Right renal pelvis (tissue), 4 donors: ENCODE measurements at regions not wholly inside any gene's neighbourhood (a gene's known extent, or its start where the extent isn't known, plus 50 kb on each side); places are given as distances from the start of the nearest gene placed in this dataset.

Experiments
- DNase-seq, 4 donors: peaks; one replicate each; pipeline ENCODE4 v3.0.0-alpha.2; 2013; ENCODE audit warnings: low read depth in 4 of 4, low spot score in 3 of 4, missing footprints in 1 of 4

GRCh38 chr20:24203526-24204183, 215.1 kb upstream of the GGTLC1 start:
- DNase-seq = no peak

- no peak for DNase-seq
Observed at GRCh38 chr20:24199501-24199900, 210.9 kb upstream of the GGTLC1 start.

- DNase-seq = no peak
Observed at GRCh38 chr20:24194143-24194542, 205.6 kb upstream of the GGTLC1 start.

GRCh38 chr20:24190905-24191304, 202.3 kb upstream of the GGTLC1 start:
- no peak for DNase-seq

GRCh38 chr20:24185791-24186190, 197.2 kb upstream of the GGTLC1 start:
- DNase-seq = no peak

- DNase-seq = no peak
Observed at GRCh38 chr20:24181151-24181550, 192.6 kb upstream of the GGTLC1 start.

GRCh38 chr20:24169256-24169655, 180.7 kb upstream of the GGTLC1 start:
- no peak for DNase-seq

- no peak for DNase-seq
Observed at GRCh38 chr20:24166412-24166811, 177.8 kb upstream of the GGTLC1 start.

GRCh38 chr20:24166123-24166381, 177.5 kb upstream of the GGTLC1 start:
- no peak for DNase-seq

GRCh38 chr20:24165301-24166122, 176.9 kb upstream of the GGTLC1 start:
- DNase-seq = no peak

- no peak for DNase-seq
Observed at GRCh38 chr20:24164360-24164759, 175.8 kb upstream of the GGTLC1 start.

GRCh38 chr20:24163506-24163905, 174.9 kb upstream of the GGTLC1 start:
- DNase-seq = no peak

GRCh38 chr20:24160563-24161281, 172.1 kb upstream of the GGTLC1 start:
- DNase-seq = peak in 3 of 4 donors; percentile 31 to 44 (median 40)

GRCh38 chr20:24158281-24158680, 169.7 kb upstream of the GGTLC1 start:
- DNase-seq = no peak

GRCh38 chr20:24157213-24157612, 168.6 kb upstream of the GGTLC1 start:
- no peak for DNase-seq

- no peak for DNase-seq
Observed at GRCh38 chr20:24153101-24154040, 164.8 kb upstream of the GGTLC1 start.

- no peak for DNase-seq
Observed at GRCh38 chr20:24151621-24152294, 163.2 kb upstream of the GGTLC1 start.

- no peak for DNase-seq
Observed at GRCh38 chr20:24150406-24150805, 161.8 kb upstream of the GGTLC1 start.

- no peak for DNase-seq
Observed at GRCh38 chr20:24149881-24150307, 161.3 kb upstream of the GGTLC1 start.

- no peak for DNase-seq
Observed at GRCh38 chr20:24149175-24149574, 160.6 kb upstream of the GGTLC1 start.
